CD4-positive, alpha-beta T cell (primary cell): ENCODE measurements at regions not wholly inside any gene's neighbourhood (a gene's known extent, or its start where the extent isn't known, plus 50 kb on each side); places are given as distances from the start of the nearest gene placed in this dataset.
A peak's percentile ranks its signal among the peaks of the same experiment; 100 is the strongest.
"Not testable (repeated sequence)": the region's sequence is repeated elsewhere in the genome, so short reads cannot be mapped to it uniquely, and the experiment has no call there.

Experiments used
- ATAC-seq: fragments of 200-7000 bp; cut with Tn5 transposase; one replicate; pipeline ENCODE4 v1.10.0; 2022; ENCODE audit warnings: mild to moderate bottlenecking; ENCODE audit not compliant: poor library complexity
- CTCF ChIA-PET: fragments of 350-600 bp; sonication (Branson Sonifier 250); formaldehyde crosslinking; loops from one replicate; lab custom pipeline; 2021; ENCODE audit warnings: antibody characterized with exemption, inconsistent platforms; lab: Charles Lee
- POLR2A ChIA-PET: fragments of 350-600 bp; sonication (Branson Sonifier 250); formaldehyde crosslinking; loops from one replicate; lab custom pipeline; 2021; ENCODE audit warnings: antibody characterized with exemption, inconsistent platforms; lab: Charles Lee
- DNase-seq, 14 experiments: peaks; one replicate each; pipeline ENCODE4 v3.0.0-alpha.2; 2013 to 2020; ENCODE audit warnings: mixed read lengths in 2 of 14
- H3K27ac ChIP-seq, 2 donors: one replicate each; pipeline versions ENCODE4 v1.5.1 to v1.7.0; 2013; ENCODE audit warnings: low read length in 2 of 2, low read depth in 1 of 2, mild to moderate bottlenecking in 1 of 2
- H3K27me3 ChIP-seq, 2 experiments: 1 replicate in 1 of 2; 2 replicates in 1 of 2; pipeline versions ENCODE4 v1.6.1 to v1.7.0; 2013; ENCODE audit warnings: low read length in 2 of 2, control low read depth in 1 of 2, mild to moderate bottlenecking in 1 of 2, moderate library complexity in 1 of 2; ENCODE audit not compliant: insufficient read depth in 2 of 2, control insufficient read depth in 1 of 2
- H3K36me3 ChIP-seq: one replicate; pipeline ENCODE4 v1.6.1; 2013; ENCODE audit warnings: low read length, control low read depth; ENCODE audit not compliant: insufficient read depth
- H3K4me1 ChIP-seq: one replicate; pipeline ENCODE4 v1.6.1; 2013; ENCODE audit warnings: low read length, control low read depth; ENCODE audit not compliant: insufficient read depth
- H3K4me3 ChIP-seq: one replicate; pipeline ENCODE4 v1.5.1; 2013; ENCODE audit warnings: mild to moderate bottlenecking, low read length, moderate library complexity
- H3K9me3 ChIP-seq, 2 experiments: 1 replicate in 1 of 2; 2 replicates in 1 of 2; pipeline versions ENCODE4 v1.6.1 to v1.7.0; 2013; ENCODE audit warnings: low read length in 2 of 2, mild to moderate bottlenecking in 2 of 2, control low read depth in 1 of 2, moderate library complexity in 1 of 2; ENCODE audit not compliant: control insufficient read depth in 1 of 2, insufficient read depth in 1 of 2
- H3K27ac Mint-ChIP-seq: one replicate; pipeline ENCODE4 v1.8.0; 2020; ENCODE audit warnings: mixed read lengths
- H3K27me3 Mint-ChIP-seq: one replicate; pipeline ENCODE4 v1.8.0; 2021; ENCODE audit warnings: mixed read lengths
- H3K36me3 Mint-ChIP-seq: one replicate; pipeline ENCODE4 v1.8.0; 2021; ENCODE audit warnings: low read depth, mixed read lengths
- H3K4me1 Mint-ChIP-seq: one replicate; pipeline ENCODE4 v1.8.0; 2021; ENCODE audit warnings: low read depth, mixed read lengths
- H3K4me3 Mint-ChIP-seq: one replicate; pipeline ENCODE4 v1.8.0; 2020; ENCODE audit warnings: mild to moderate bottlenecking, mixed read lengths
- H3K9me3 Mint-ChIP-seq: one replicate; pipeline ENCODE4 v1.8.0; 2020; ENCODE audit warnings: mixed read lengths
- intact Hi-C, 2 experiments: fragments of 100-400 bp; cut with DNase I in 1 of 2; cut with micrococcal nuclease in 1 of 2; formaldehyde crosslinking; loops; one replicate each; pipeline versions ENCODE4 v1.15.1 to v1.9.0; 2023 to 2025; cut with DNase I, micrococcal nuclease

DNA sequence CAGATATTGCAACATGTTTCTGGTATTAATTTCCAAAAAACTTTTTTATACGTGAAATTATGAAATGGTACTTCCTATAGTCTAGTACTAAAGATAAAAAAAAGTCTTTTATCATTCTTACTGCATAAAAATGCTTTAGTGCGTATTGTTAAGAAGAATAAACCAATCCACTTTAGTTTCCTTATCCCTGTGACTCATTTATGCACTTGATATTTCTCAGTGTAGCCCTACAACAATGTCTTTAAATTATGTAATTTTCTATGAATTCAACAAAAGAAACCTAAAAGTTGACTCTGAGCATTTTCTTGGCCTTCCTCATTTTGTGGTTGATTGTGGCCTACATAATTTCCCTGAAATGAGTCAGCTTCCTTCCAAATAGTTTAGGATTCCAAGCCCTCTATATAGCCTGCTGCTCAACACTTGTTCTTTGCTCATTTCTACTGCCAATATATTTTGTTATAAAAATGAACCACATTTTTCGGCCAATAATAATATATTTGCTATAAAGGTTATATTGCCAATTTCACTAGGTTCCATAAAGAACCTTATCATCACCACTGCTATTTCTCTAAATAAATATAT, 961.7 kb upstream of the ADAMTS5 start:
- H3K27me3 Mint-ChIP-seq, H3K9me3 Mint-ChIP-seq, POLR2A ChIA-PET, H3K36me3 ChIP-seq, H3K4me1 ChIP-seq, ATAC-seq, H3K4me1 Mint-ChIP-seq, H3K4me3 ChIP-seq, H3K9me3 ChIP-seq, H3K4me3 Mint-ChIP-seq, intact Hi-C loops, CTCF ChIA-PET, H3K27ac ChIP-seq, H3K36me3 Mint-ChIP-seq, H3K27me3 ChIP-seq, H3K27ac Mint-ChIP-seq: not testable (repeated sequence)
- DNase-seq: peak in 2 of 14 experiments; percentile 0 to 1

DNA sequence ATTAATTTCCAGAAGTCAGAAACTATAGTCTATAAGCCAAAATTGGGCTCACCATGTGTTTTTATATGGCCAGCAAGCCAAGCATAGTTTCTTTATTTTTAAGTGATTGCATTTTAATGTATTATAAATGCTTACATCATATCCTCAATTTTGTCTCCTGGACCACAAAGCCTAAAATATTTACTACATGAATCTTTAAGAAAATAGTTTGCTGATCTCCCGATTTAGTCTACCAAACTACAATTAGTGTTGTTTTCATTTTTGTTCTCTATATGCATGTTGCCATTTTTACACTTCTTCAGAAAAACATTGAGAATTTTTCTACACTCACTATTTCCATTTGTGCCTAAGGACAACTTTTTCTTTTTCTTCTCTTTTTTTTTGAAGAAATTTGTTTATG, 954.5 kb upstream of the ADAMTS5 start:
- H3K36me3 Mint-ChIP-seq, H3K27ac ChIP-seq, POLR2A ChIA-PET: not testable (repeated sequence)

DNA sequence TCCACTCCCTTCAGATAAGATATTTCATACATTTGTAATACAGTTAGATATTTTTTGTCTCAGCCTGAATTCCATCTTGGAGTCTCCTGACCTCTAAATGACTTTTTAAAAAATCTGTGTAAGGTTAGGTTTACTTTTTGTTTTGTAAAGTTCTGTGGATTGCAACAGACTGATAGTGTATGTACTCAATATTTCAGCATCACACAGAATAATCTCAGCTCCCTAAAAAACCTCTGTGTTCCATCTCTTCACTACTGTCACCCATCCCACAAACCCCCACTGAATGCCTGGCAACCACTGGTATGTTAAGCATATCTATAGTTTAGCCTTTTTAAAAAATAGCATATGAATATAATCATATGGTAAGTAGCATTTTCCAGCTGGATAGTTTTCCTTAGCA, 951.1 kb upstream of the ADAMTS5 start:
- H3K27ac Mint-ChIP-seq, H3K27me3 Mint-ChIP-seq, CTCF ChIA-PET, H3K4me3 ChIP-seq, ATAC-seq, DNase-seq, H3K27ac ChIP-seq, H3K4me1 Mint-ChIP-seq, H3K27me3 ChIP-seq, H3K9me3 ChIP-seq, H3K36me3 Mint-ChIP-seq, H3K4me1 ChIP-seq, H3K36me3 ChIP-seq, POLR2A ChIA-PET, H3K4me3 Mint-ChIP-seq, intact Hi-C loops: not testable (repeated sequence)
- H3K9me3 Mint-ChIP-seq: peaks cover 16% of the 10 kb centered on the region

More for the DNA sequence above, 954.5 kb upstream of the ADAMTS5 start:
- CTCF ChIA-PET, H3K27me3 Mint-ChIP-seq, intact Hi-C loops, H3K27ac Mint-ChIP-seq, H3K4me3 ChIP-seq, H3K4me3 Mint-ChIP-seq, DNase-seq, H3K4me1 ChIP-seq, H3K36me3 ChIP-seq, H3K9me3 ChIP-seq, ATAC-seq, H3K27me3 ChIP-seq, H3K4me1 Mint-ChIP-seq: not testable (repeated sequence)
- peaks cover 11% of the 10 kb centered on the region for H3K9me3 Mint-ChIP-seq

DNA sequence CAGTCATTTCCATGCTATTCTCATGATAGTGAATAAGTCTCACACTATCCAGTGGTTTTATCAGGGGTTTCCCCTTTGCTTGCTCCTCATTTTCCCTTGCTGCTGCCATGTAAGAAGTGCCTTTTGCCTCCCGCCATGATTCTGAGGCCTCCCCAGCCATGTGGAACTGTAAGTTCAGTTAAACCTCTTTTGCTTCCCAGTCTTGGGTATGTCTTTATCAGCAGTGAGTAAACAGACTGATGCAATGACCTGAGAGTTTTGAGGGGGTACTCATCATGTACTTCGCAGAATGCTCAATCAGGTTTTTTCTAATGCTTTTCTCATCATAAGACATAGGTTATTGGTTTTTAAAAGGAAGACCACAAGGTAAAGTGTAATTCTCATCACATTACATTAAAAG, 949.4 kb upstream of the ADAMTS5 start:
- intact Hi-C loops, H3K4me3 ChIP-seq, CTCF ChIA-PET, H3K4me1 ChIP-seq, H3K36me3 Mint-ChIP-seq, H3K27ac ChIP-seq, H3K9me3 ChIP-seq, H3K36me3 ChIP-seq, ATAC-seq, DNase-seq, H3K27ac Mint-ChIP-seq, POLR2A ChIA-PET, H3K27me3 ChIP-seq, H3K27me3 Mint-ChIP-seq, H3K4me1 Mint-ChIP-seq, H3K4me3 Mint-ChIP-seq: not testable (repeated sequence)
- peaks cover 16% of the 10 kb centered on the region for H3K9me3 Mint-ChIP-seq

DNA sequence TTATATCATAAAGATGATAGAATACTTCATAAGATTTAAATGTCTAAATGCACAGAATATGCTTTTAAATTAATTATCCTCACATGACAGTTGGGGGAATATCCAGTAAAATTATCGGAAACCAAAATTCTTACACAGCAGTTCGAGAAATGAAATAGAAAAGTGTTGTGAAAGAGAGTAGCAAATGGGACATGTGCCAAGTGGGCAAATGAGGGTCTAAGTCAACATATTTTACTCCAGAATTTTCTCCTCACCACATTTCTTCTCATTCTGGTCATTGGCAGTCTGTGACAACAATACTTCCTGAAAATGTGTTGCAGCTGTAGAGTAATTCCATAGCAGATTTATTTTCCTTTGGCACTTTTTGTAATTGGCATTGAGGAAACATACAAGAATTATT, 945.2 kb upstream of the ADAMTS5 start:
- CTCF ChIA-PET, H3K27me3 Mint-ChIP-seq, H3K36me3 Mint-ChIP-seq, ATAC-seq, H3K4me3 Mint-ChIP-seq, POLR2A ChIA-PET, H3K9me3 ChIP-seq, H3K36me3 ChIP-seq, intact Hi-C loops, H3K4me3 ChIP-seq, H3K4me1 Mint-ChIP-seq, DNase-seq, H3K4me1 ChIP-seq, H3K27me3 ChIP-seq, H3K27ac Mint-ChIP-seq, H3K27ac ChIP-seq: not testable (repeated sequence)
- H3K9me3 Mint-ChIP-seq: peaks cover 17% of the 10 kb centered on the region

DNA sequence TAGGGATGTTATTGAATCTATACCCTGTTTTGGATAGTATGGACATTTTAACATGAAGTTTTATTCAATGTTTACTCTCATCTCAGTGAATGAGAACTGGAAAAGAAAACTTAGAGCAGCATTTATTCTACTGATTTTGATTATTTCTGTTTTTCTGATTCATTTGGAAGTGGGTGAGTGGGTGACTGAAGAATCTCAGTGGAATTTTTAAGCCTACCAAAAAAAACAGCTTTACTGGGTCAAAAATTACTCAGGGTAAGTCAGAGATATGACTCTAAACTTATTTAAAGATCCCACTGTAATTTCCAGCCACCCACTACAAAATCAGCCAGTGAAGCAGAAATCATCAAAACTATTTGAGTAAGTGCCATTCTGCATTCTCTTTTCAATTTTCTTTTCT, 942.6 kb upstream of the ADAMTS5 start:
- CTCF ChIA-PET, H3K4me3 ChIP-seq, DNase-seq, H3K27me3 ChIP-seq, H3K27me3 Mint-ChIP-seq, H3K36me3 ChIP-seq, H3K4me1 Mint-ChIP-seq, ATAC-seq, intact Hi-C loops, H3K4me1 ChIP-seq, H3K9me3 Mint-ChIP-seq, H3K9me3 ChIP-seq, H3K4me3 Mint-ChIP-seq, H3K27ac Mint-ChIP-seq, H3K36me3 Mint-ChIP-seq, POLR2A ChIA-PET, H3K27ac ChIP-seq: not testable (repeated sequence)

DNA sequence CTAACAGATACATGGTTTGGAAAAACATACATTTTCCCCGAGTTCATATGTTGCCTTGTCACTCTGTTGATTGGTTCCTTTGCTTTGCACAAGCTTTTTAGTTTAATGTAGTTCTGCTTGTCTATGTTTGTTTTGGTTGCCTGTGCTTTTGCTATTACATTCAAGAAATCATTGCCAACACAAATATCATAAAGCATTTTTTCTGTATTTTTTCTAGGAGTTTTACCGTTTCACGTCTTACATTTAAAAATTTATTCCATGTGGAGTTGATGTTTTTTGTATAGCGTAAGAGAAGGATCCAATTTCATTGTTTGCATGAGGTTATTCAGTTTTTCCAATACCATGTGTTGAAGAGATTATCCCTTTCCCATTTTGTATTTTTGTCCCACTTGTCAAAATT, 941.9 kb upstream of the ADAMTS5 start:
- CTCF ChIA-PET, H3K4me1 Mint-ChIP-seq, H3K36me3 Mint-ChIP-seq, H3K27me3 Mint-ChIP-seq, H3K4me3 ChIP-seq, H3K9me3 Mint-ChIP-seq, H3K27ac ChIP-seq, H3K4me3 Mint-ChIP-seq, H3K36me3 ChIP-seq, H3K4me1 ChIP-seq, H3K27me3 ChIP-seq, H3K9me3 ChIP-seq, DNase-seq, intact Hi-C loops, ATAC-seq, H3K27ac Mint-ChIP-seq, POLR2A ChIA-PET: not testable (repeated sequence)
